VCaP (cell line): ENCODE measurements at regions not wholly inside any gene's neighbourhood (a gene's known extent, or its start where the extent isn't known, plus 50 kb on each side); places are given as distances from the start of the nearest gene placed in this dataset.

ENCODE experiments used
- H3K27ac ChIP-seq: fragments of 450-650 bp; 2 replicates; pipeline ENCODE4 v1.5.1; 2017
- CTCF ChIP-seq: fragments of 450-650 bp; conservative IDR thresholded peaks from 2 replicates; pipeline ENCODE4 v1.5.1; 2017; ENCODE audit warnings: mild to moderate bottlenecking, moderate library complexity

GRCh38 chr12:19938031-19938430, 430.3 kb upstream of the PDE3A start:
- peak overlapping the region; percentile 47; the same call in 1 of the 2 replicates for H3K27ac ChIP-seq
- TF ChIP-seq CTCF, result no peak

DNA sequence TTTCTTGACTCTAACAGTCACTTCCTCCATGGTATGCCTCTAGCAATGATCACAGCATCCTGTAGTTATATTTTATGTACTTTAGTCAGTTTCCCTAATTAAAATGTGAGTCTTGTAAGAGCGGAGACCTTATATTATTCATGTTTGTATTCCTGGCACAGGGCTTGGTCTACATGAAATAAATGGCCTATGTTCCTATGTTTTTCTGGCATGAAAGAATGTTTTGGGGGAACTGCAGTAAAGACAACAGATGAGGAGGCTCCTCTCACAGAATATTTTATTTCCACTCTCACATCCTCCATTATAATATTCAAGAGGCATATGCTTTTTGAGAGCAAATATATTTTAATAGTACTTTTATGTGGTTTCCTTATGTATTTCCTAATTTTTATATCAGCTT, 429.8 kb upstream of the PDE3A start:
- TF ChIP-seq CTCF, result no peak
- H3K27ac ChIP-seq, result no peak overlapping the region

- no peak for TF ChIP-seq CTCF
Measured at GRCh38 chr12:19940267-19940666, 428.1 kb upstream of the PDE3A start.

GRCh38 chr12:19941096-19941495, 427.2 kb upstream of the PDE3A start:
- no peak overlapping the region for H3K27ac ChIP-seq
- TF ChIP-seq CTCF, result no peak

More at GRCh38 chr12:19940267-19940666, 428.1 kb upstream of the PDE3A start:
- H3K27ac ChIP-seq, result no peak overlapping the region

- H3K27ac ChIP-seq, result no peak overlapping the region
- no peak for TF ChIP-seq CTCF
Measured at GRCh38 chr12:19945559-19946435, 422.5 kb upstream of the PDE3A start.

DNA sequence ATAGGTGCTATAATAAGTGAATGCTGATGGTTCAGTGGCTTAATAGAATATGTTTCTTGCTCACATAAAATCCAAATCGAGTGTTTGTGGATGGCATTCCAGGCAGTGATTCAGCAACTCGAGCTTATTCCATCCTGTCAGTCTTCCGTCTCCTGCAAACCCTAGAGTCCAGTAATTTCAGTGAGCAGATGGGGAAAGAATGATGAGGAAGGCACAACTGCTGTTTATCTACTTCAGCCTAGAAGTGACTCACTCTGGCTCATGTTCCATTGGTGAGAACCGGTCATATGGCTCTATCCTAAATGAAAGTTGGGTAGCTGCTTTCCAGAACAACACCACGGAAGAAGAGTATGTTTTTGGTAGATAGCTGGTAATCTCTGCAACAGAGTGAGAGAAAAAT, 421.8 kb upstream of the PDE3A start:
- TF ChIP-seq CTCF, result no peak
- H3K27ac ChIP-seq, result no peak overlapping the region

- H3K27ac ChIP-seq, result no peak overlapping the region
- TF ChIP-seq CTCF, result no peak
Measured at GRCh38 chr12:19947344-19947743, 421.0 kb upstream of the PDE3A start.
